NCI-H226 (cell line): ENCODE measurements at regions not wholly inside any gene's neighbourhood (a gene's known extent, or its start where the extent isn't known, plus 50 kb on each side); places are given as distances from the start of the nearest gene placed in this dataset.

Experiments used
- DNase-seq: peaks from one replicate; pipeline ENCODE4 v3.0.0-alpha.2; 2015

DNA sequence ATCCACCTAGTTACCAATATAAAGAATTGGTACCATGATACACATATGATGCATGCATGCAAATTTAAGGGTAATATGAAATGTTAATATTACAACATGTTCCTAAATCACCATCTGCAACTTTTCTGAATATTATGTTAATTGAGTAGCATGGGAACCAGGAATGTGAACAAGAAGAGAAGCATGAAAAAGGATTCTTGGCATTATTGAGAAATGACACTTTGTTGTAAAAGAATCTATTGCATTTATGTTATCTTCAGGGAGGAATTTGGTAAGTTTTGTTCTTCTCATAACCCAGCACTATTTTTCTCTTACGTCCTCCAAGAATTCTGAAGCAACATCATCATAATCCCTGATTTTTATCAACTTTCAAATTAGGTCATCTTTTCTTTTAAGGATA is 159.9 kb upstream of the SLC25A13 start:
- no peak for DNase-seq

DNA sequence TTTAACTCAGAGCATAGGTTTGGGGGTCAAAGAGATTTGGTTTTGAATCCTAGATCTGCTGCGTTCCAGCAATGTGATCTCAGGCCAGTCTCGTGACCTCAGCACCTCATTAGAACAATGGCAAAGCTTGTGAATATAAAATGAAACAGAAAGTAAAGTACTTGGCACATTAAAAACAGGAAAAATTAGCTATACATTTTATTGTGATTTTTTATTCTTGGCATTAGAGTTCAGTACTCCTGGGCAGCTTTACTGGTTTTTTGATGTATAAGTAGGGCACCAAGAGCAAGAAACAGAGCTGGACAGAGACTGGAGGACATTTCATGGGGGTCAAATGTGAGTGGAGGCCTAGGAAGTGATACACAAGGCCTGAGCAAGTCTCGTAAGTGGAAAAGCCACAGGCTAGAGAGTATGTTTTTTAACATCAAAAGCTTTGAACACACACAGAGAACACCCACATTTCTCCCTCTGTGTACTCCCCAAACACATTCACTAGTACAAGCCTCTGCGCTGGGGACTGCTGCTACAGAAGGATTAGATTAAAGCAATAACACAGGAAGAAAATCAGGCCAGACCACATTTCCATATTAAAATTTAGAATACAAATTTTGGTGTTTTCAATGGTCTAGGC is 157.2 kb upstream of the SLC25A13 start:
- DNase-seq: no peak

DNA sequence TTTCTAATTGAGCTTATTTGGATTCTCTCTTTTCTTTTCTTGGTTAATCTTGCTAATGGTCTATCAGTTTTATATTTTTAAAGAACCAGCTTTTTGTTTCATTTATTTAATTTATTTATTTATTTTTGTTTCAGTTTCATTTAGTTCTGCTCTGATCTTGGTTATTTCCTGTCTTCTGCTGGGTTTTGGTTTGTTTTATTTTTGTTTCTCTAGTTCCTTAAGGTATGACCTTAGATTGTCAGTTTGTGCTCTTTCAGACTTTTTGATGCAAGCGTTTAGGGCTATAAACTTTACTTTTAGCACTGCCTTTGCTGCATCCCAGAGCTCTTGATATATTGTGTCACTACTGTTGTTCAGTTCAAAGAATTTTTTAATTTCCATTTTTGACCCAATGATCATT is 149.7 kb upstream of the SLC25A13 start:
- DNase-seq: no peak

DNA sequence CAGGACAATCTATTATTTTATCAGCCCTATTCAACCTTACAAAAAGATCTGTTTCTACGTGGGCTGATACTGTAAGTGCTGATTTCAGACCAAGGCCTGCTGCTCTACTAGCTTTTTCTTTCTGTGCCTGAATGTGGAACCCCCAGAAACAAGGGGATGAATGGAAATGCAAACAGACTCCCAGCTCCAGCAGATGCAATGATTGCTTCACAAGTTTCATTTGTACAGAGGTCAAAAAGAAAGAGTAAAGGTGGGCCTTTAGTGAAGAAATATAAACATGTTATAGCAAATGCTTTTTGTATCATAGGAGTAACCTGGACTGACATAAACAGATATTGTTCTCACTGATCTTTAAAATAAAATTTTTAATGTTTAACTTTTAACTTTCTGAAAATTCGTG is 130.2 kb upstream of the SLC25A13 start:
- no peak for DNase-seq

DNA sequence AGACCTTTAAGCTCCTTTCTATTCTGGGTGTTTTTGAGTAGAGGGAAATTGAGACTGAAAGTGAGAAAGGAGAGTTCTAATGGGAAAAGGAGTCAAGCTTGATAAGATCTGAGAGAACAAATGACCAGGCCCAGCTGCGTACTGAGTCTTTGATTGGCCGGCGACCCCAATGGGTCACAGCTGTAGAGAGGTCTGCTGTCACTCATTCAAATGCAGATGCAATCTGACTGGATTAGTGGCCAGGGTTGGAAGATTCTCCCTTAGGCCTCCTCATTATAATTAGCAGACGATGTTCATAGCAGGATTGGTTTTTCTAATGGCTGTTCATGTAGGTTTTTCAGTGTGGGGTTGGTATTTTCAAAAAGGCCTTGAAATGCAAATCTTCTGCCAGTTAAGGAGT is 127.2 kb upstream of the SLC25A13 start:
- DNase-seq: no peak

DNA sequence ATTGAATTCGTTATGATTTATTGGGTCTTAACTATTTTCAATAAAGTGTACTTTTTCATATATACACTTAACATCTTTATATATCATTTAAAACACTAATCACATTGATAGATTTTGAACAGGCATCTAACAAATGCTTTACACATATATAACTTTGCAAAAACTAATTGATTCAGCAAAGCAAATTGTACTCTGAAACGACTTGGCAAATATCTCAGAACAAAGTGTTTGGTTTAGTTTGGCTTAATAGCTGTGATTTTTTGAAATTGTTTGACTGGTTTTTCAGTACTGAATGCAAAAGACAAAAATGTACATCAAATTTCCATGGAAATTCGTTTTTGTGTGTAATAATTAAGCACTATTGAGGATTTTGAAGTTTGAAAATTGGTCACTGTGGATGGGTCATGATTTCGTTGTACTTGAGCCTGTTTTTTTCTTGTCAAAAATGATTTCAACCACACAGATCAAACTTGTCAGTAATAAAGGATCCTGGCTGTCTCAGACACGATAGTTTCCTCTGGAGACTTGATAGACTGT is 125.3 kb upstream of the SLC25A13 start:
- DNase-seq: no peak

DNA sequence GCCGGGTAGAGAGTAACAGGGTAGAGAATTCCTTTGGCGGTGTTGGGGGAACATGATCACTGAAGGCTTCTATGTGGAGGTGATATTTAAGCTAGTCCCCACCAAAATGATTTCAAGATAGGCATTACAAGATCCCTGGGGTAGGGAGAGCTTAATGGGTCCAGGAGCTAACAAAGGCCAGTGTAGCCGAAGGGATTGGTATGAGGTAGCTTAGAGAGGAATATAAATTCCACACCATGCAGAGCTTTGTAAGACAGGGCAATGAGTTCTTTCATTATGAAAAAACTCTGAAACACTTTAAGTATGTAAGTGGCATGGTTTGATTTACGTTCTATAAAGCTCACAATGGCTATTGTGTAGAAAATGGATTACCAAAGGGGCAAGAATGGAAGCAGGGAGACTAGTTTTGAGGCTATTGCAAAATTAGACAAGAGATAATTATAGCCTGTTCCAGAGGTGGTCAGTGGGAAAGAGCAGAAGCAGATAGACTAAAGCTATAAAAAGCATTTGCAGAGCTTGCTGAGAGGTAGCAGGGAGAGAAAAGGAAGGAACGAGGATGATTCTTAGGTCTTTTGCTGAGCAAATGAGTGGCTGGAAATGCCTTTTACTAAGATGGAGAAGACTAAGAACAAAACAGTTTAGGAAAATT is 119.7 kb upstream of the SLC25A13 start:
- no peak for DNase-seq

DNA sequence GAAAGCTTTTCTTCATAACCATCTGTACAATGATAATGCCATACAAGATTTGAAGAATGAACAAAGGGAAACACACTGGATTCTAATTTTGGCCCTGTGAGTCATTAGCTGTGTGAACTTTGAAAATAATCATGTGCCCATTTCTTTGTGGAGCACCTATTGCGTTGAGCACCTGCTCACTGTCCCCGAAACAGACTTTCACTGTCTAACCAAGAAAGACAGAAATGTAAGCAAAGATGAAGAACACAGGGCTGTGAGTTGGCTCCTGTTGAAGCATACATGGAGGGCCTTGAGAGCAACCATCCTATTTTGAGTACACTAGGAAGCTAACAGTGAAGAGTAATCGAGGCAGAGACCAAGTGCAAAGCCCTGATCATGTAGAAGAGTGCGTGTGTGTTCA is 118.4 kb upstream of the SLC25A13 start:
- DNase-seq: no peak

DNA sequence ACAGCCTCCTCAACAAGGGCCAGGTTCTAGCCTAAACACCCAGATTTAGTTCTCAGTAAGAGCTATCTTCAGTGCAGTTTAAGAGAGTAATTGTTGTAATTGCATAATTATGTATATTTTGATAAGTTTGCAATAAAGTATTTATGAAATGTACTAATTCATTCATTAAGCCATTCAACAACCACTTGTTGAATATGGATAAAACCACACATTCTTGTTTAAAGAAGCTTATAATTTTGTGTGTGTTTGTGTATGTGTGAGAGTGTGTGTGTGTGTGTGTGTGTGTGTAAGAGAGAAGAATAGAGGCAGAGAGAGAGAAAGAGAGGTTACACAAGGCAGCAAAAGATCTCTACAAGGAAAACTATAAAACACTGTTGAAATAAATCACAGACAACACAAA is 115.0 kb upstream of the SLC25A13 start:
- no peak for DNase-seq

DNA sequence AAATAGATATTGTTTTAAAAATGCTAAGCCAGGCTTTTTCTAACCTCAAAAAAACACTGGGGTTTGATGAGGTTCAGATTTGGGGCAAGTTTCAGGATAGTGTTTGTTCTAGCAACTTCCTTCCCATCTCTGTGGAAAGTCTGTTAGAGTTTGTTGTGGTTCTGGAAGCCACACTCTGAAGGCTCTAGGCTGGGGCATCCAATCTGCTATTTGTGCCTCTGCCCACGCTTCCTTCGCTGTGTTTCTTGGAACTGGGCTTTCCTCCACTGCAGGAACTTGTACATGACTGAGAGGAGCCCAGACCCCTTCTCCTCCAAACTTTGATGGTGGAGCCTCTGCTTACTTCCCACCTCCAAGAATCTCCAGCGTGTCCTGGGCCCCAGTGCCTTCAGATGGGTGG is 108.5 kb upstream of the SLC25A13 start:
- no peak for DNase-seq

DNA sequence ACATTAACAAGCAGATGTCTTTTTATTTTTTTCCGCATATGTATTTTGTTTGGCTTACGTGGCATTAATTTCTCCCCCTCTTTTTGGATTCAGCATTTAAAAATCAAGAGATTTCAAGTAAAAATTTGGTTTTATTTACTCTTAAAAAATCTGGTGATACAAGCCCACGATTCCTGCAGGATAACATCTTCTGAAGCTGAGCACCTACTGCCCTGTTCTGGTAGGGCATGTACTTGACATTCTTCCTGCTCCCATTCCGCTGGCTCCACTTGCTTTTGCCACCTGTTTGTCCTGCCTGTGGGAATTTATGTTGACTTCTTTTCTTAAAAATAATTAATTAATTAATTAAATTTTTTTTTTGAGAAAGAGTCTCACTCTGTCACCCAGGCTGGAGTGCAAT is 105.2 kb upstream of the SLC25A13 start:
- no peak for DNase-seq

DNA sequence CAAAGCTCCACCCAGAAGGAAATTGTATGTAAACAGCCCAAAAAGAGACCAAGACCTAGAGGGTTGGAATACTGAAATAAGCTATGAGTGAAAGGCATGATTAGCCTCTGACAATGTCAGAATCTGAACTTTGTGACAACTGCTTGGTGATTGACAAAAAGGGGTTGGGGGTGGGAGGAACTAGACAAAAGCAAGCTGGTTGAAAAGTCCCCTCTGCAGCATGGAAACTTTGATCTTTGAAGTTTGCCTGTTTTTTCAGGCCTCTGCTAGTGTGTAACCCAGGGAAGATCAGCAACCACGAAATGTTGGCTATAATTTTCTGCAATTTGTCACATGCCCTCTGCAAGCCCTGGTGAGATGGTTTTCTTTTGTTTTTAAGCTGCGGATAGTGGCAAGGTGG is 104.8 kb upstream of the SLC25A13 start:
- DNase-seq: no peak

DNA sequence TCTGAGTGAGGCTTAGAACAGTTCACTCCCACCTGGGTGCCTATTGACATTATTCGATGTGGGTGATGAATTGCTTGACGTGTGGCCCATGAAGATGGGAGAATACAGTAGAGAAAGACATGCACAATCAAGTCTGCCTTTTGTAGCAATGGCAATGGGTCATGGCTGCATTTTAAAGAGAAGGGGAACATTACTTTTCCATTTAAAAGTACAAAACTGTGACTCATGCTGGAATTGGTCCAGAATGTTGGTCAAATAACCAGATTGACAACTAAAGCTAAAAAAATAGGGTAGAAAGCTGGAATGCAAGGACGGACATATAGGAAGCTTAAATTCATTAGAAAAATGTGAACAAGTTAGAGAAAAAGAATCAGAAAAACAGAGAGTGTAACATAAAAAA is 104.1 kb upstream of the SLC25A13 start:
- DNase-seq: no peak

DNA sequence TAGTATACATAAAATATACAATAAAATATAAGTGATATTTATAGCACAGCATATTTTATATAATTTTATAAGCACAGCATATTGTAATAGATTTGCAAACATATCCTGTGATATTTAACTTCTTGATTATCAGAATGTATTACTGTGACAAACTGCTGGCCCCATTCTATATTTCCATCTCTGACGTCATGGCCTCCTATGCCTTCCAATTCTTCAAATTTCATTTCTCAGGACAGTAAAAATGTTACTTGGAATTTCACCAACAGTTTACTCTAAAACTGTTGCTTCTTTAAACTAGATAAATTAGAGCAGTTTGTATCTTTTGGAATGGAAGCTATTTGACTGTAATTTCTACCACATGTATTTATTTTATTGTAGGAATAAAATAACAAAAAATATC is 102.5 kb upstream of the SLC25A13 start:
- DNase-seq: no peak

DNA sequence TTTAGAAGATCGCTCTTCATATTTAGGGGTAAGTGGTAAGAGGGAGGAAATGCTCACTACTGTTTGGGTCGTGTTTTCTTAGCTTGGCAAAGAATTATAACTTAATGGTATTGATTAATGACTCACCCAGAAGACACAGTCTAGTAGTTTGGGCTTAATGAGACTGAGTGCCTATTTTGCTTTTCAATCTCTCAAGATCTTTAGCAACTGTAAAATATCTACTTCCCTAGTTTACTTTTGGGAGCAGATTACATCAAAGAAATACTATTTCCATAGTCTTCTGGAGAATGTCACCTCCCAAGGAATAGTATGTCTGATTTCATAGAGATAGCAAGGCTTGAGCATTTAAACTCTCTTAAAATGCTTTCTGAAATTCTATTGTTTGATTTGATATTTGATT is 100.5 kb upstream of the SLC25A13 start:
- DNase-seq: no peak

DNA sequence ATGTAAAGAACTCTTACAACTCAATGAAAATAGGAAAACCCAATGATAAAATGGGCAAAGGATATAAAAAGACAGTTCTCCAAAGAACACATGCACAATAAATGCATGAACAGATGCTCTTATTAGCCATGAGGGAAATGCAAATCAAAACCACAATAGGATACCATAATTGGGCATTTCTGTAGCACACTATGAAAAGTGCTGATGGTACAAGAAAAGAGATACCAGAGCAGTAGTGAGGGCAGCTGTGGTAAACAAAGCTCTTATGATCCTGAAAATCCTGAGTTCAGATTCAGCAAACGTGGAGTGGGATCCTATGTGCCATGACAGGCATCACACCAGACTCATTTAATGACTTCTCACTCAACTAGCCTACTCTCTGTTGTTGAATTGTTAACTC is 96.7 kb upstream of the SLC25A13 start:
- no peak for DNase-seq

DNA sequence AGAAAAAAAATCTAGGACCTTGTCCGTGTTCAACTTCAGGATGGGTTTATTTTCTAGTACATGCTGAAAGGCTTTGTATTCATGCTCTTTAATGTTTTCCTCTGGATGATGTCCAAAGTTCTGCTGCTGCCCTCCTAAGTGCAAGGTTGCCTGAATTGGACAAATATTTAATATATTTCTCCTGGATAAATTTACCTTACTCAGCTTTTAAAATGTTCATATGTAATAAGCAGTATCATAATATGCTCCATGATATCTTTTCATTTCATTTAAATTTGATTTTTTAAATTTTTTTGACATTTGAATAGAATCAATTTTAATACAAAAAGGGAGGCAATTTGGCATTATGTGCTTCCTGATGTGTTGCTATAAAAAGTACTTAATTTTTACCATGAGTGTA is 95.9 kb upstream of the SLC25A13 start:
- no peak for DNase-seq

DNA sequence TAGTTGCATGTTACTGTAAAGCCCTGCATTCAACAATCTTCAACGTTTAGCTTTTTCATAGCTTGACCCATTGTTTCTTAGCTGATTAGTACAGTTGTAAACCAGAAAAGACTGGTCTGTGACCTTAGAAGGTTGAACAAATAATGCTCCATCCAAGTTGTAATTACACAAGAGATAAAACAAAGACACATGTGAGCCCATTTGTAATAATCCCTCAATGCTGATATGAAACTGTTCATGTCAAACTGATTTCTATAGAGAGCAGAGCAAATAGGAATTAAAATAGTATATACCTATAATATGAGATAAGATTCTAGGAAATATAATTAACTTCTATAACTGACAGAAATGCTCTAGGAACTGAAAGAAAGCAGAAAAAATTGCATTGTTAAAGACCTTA is 94.7 kb upstream of the SLC25A13 start:
- DNase-seq: no peak

DNA sequence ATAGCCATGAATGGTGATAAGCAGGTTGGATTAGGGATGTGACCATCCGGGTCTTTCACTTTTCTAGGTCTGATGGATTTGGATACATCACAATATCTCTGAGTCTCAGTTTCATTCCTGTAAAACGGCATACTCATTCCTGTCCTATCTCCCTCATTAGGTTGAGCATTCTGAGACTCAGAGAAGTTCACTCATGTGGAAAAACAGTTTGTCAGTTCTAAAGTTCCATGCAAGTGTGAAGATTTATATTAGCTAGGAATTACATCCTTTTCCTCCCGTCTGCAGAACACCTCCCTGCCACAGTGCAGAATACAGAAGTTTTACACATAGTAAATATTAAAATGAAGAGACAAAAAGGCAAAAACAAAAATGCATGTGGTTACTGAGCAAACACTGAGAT is 94.2 kb upstream of the SLC25A13 start:
- DNase-seq: no peak

DNA sequence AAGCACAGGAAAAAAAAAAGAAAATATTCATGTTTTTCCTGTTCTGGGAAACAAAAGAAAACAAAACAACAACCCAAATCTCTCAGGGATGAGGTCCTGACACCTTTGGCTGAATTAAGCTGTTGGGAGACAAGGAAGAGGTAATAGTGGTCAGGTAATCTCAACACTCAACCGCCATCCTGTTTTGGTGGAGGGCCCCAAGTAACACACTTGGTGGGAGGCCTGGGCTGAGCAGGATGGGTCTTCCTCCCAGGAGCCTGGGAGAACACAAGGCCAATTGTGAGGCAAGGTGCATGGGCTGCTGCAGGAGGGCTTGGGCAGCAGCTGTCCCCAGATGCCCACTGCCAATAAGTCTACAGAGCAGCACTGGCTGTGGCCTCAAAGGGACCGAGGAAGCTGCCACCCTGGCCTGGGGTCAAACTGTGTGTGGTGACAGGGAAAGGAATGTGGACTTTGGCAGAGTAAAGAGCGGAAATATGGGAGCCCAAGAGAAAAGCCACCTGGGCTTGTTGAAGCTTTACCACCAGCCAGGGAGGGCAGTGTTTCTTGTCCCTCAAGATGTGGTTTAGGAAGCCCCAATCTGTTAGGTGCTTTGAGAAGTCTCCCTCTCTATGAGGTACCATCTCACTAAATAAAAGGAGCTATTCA is 93.5 kb upstream of the SLC25A13 start:
- no peak for DNase-seq

DNA sequence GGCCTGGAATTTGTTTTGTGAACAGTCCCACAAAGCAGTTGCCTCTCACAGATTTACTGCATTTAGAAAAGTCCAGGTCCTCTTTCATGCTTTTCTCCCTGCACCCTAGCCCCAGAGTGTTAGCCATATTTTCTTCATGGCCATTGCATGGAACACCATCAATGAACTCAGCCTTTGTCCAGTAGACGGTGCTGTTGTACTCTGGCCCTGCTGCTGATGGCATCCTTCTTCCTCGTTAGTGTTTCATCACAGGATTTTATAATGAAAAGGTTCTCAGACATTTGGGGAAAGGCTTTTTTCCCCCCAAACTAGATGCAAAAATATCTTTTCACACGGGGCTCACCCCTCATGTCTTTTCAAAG is 93.0 kb upstream of the SLC25A13 start:
- no peak for DNase-seq

DNA sequence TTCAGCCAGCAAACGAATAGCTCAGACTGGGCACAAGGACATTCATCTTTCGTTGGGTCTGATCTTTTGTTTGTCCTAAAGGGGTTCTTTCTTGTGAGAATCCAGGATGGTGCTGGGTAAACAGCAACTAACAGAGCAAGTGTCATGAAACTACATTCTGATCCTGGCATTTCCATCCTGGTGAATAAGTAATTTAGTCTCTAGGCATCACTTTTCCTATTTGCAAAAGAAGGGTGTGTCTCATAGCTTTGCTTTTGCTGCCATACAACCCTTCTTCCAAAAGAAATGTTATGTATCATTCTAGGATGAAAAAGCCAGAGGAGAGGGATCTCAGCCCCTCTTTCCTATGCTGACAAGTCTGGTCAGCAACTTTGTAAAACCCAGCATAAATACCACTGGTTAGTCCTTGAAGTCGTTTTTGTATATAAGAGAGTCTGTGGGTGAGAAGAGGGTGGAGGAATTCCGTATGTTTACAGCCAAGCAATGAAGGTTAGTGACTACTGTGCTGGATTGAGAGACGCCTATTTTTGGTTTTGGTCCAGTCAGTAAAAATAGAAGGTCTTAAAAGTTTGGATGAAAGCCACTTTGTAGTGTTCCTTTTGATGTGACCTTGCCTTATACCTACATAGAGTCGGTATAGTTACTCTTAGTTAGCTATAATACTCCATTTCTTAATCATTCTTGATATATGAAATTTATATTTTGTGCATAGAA is 88.4 kb upstream of the SLC25A13 start:
- no peak for DNase-seq

DNA sequence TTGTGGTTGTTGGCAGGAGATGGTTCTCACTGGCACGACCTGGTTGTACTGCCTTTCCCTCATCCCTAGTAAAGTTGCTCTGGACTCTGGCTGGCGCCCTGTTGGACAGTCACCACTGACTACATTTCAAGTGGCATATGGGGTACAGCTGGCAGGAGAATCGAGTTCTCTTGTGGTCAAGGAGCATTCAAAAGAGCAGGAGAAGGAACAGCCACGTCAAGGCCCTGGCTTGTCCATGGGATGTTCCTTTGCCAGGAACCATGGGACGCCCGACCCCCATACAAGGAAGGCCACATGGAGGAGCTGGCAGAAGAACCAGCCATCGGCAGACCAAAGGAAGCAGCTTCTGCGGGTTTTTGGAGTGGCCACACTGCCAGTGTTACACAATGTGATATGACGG is 87.0 kb upstream of the SLC25A13 start:
- no peak for DNase-seq

DNA sequence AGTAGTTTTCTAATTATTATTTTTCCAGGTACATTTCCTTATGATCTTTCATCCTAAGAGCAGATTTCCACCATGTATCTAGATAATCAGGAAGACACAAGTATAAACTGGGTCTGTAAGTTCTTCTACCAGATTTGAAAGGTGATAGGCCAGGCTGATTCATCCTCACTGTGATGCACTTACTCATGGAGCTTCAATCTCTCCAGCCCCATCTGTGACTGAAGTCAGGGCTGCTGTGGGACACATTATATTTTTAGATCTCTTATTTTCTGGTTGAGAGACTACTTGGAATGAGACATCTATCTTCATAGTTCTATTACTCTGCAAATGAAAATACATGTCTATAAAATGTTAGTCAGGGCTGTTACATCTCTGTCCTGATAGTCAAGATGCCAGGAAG is 85.5 kb upstream of the SLC25A13 start:
- DNase-seq: peak; percentile 20
